GM12873 (cell line): ENCODE measurements at regions not wholly inside any gene's neighbourhood (a gene's known extent, or its start where the extent isn't known, plus 50 kb on each side); places are given as distances from the start of the nearest gene placed in this dataset.

Source experiments
- TF ChIP-seq, protein P1 (sequence below): IDR thresholded peaks from 2 replicates; pipeline ENCODE4 v1.5.1; 2012; ENCODE audit warnings: low read depth, mild to moderate bottlenecking, moderate library complexity, low read length, control low read depth; ENCODE audit not compliant: insufficient read depth; ENCODE audit errors: missing control alignments

DNA sequence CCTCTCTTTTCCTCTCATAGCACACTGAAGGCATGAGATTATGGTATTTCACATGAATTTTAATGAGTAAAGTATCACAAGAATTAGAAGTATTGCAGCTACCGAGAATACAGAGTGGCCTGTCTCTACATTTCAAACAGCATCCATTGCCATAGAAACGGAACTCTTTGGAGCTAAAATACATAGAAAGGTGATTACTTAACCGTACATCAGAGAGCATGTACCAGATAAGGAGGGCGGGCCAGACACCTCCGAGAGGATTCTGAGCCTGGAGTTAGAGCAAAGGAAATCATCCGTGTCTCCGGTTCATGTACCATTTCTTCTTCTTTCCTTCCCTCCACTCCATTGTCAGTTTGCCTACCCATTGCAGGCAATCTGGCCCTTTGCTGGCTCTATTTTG lies 196.7 kb downstream of the KLF6 start:
- TF ChIP-seq, protein P1, sequence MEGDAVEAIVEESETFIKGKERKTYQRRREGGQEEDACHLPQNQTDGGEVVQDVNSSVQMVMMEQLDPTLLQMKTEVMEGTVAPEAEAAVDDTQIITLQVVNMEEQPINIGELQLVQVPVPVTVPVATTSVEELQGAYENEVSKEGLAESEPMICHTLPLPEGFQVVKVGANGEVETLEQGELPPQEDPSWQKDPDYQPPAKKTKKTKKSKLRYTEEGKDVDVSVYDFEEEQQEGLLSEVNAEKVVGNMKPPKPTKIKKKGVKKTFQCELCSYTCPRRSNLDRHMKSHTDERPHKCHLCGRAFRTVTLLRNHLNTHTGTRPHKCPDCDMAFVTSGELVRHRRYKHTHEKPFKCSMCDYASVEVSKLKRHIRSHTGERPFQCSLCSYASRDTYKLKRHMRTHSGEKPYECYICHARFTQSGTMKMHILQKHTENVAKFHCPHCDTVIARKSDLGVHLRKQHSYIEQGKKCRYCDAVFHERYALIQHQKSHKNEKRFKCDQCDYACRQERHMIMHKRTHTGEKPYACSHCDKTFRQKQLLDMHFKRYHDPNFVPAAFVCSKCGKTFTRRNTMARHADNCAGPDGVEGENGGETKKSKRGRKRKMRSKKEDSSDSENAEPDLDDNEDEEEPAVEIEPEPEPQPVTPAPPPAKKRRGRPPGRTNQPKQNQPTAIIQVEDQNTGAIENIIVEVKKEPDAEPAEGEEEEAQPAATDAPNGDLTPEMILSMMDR = no peak

DNA sequence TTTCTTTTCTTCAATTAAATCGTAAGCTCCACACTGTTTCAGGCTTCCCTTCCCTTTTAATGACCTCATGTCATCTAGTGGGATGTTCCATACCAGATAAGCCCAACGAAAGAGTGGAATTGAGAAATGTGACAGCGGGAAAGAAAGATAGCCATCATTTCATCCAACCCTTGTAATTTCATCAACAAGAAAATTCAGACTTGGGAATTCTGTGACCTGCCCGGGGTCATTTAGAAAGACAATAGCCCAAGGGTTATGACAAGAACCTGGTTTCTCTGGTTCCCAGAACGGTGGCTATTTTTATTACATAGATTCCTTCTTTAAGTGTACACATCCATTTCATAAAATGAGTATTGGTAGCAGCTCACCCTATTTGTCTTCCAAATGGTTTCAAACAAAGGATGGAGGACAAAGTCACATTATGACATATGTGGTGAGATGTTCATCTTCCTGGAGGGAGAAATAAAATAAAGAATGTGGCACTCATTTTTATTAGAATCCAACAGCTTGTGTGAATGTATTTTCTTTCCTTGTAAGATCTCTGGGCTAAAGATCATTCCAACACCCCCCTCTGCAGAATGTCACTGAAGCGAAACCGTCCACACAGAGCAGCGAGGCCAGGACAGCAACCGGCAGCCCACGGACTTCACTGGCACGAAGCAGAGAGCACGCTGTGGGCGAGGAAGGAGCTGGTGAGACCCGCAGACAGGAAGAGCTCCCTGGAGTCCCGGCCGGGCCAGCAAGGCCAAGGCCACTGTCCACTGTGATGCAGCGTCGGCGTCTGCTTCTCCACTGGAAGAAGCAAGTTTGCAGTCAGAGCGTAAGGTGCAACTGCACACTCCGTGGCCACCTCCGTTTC lies 199.9 kb downstream of the KLF6 start:
- TF ChIP-seq, protein P1 = no peak

DNA sequence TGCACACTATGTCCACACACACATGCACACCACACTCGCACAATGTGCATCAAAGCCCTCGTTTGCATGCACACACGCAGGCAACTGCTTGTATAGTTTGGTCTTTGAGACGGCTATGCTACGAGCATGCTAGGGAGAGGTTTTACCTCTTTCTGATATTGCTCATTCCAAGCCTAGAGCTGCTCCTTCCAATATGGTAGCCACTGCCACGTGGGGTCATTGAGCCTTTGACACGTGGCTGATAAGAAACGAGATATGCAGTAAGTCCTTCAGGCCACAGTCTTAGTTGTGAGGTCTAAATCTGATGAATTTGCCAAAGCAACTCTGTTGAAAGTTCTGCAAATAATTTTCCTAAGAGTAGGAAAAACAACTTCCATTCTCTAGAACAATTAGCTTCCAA lies 204.4 kb downstream of the KLF6 start:
- TF ChIP-seq, protein P1 = no peak

DNA sequence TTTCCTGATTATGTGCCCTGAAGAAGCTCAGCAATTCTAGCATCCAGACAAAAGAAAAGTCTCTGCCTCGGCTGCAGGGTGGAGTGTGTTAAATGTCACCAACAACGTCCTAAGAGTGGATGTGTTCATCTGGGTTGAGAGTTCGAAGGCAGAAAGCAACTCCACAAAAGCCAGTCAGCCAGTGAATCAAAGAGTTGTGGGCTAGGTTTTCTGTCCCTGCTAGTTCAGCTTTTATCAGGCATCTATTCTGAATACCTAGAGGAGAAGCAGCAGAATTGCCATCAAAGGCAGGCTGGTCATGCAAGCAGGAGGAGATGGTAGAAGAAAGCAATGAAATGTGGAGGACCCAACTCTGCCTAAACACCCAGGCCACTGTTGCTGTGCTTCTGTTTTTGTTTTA lies 205.2 kb downstream of the KLF6 start:
- TF ChIP-seq, protein P1 = no peak

DNA sequence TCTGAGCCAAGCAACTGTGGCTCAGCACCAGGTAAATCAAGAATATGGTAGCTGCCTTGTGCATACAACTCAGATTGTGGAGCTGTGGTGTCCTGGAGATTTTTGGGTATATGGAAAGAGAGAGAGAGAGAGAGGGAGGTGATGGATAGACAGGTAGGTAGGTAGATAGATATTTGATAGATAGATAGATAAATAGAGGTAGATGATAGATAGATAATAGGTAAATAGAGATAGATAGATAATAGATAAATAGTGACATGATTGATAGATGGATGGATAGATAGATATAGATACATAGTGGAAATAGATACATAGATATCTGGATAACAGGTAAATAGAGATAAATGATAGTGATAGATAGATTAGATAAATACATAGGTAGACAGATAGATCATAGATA lies 206.3 kb downstream of the KLF6 start:
- TF ChIP-seq, protein P1 = no peak

DNA sequence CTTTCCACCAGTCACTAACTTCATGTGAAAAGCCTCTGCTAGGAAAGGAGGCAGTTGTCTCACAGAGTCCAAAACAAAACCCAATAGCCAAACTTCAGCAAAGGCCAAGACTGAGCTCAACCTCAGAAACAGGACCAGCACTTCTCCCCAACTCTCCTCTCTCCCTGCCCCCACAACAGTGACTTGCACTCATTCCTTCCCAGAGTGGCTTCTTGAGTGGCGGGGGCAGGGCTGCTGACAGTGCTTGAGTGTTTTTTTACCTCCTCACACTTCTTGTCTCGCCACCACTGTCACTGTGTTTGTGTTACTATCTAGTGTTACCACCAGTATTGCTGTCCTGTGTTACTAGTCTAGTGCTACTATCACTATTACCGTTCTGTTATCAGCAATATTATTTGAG lies 206.8 kb downstream of the KLF6 start:
- TF ChIP-seq, protein P1 = no peak

DNA sequence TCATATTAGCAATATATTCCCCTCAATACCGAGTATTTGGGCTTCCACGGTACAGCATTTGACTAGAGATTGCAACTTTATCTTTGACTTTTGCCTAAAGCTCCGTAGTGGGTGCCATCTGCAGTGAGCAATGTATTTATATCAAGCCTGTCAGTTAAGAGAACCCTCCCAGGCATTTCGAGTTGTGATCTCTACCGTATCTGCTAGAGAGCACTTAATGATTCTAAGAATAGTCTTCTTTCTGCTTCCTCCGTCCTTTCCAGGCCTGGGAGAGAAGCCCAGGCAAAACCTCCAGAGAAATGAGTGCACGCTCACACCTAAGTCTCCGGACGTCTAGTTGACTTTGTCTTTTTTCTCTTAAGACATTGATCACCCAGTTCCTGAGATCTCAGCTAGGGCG lies 210.6 kb downstream of the KLF6 start:
- TF ChIP-seq, protein P1 = no peak
